Activated naive CD8-positive, alpha-beta T cell treated with anti-CD3 and anti-CD28 coated beads for 36 hours (primary cell): ENCODE measurements at regions not wholly inside any gene's neighbourhood (a gene's known extent, or its start where the extent isn't known, plus 50 kb on each side); places are given as distances from the start of the nearest gene placed in this dataset.
"Not testable (repeated sequence)": the region's sequence is repeated elsewhere in the genome, so short reads cannot be mapped to it uniquely, and the experiment has no call there.

Source experiments
- DNase-seq: peaks from one replicate; pipeline ENCODE4 v3.0.0; 2021
- H3K27ac Mint-ChIP-seq: one replicate; pipeline ENCODE4 v1.8.0; 2022; ENCODE audit warnings: mild to moderate bottlenecking, moderate library complexity, mixed read lengths
- H3K27me3 Mint-ChIP-seq: one replicate; pipeline ENCODE4 v1.8.0; 2022; ENCODE audit warnings: mild to moderate bottlenecking, mixed read lengths
- H3K36me3 Mint-ChIP-seq: one replicate; pipeline ENCODE4 v1.8.0; 2021; ENCODE audit warnings: mild to moderate bottlenecking, mixed read lengths
- H3K4me1 Mint-ChIP-seq: one replicate; pipeline ENCODE4 v1.8.0; 2021; ENCODE audit warnings: mixed read lengths
- H3K4me3 Mint-ChIP-seq: one replicate; pipeline ENCODE4 v1.8.0; 2022; ENCODE audit warnings: mild to moderate bottlenecking, moderate library complexity, mixed read lengths
- H3K9me3 Mint-ChIP-seq: one replicate; pipeline ENCODE4 v1.8.0; 2022; ENCODE audit warnings: mixed read lengths

DNA sequence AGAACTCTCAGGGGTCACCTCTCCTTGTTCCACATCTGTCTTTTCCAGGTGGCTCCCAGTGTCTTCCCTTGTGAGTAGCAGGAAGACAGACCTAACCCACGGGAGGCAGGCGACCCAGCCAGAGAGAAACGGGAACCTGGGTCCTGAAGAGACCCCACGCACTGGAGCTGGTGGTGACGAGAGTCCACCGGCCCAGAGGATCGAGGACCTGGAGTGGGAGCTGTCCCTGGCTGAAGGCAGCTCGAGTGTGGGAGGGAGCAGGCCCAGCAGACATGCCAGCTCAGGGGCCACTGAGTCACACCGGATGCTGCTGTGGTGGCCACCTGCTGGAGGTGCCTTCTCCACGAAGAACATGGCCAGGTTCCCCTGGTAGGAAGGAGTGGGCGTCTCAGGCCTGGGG is 66.5 kb upstream of the ATP12A start:
- H3K27me3 Mint-ChIP-seq: no peaks in the 10 kb centered on the region
- H3K4me1 Mint-ChIP-seq: peaks cover 37% of the 10 kb centered on the region
- H3K4me3 Mint-ChIP-seq: no peak overlapping the region
- H3K9me3 Mint-ChIP-seq: no peaks in the 10 kb centered on the region
- peaks cover 4% of the 10 kb centered on the region for H3K36me3 Mint-ChIP-seq
- no peak for DNase-seq
- no peak overlapping the region for H3K27ac Mint-ChIP-seq

DNA sequence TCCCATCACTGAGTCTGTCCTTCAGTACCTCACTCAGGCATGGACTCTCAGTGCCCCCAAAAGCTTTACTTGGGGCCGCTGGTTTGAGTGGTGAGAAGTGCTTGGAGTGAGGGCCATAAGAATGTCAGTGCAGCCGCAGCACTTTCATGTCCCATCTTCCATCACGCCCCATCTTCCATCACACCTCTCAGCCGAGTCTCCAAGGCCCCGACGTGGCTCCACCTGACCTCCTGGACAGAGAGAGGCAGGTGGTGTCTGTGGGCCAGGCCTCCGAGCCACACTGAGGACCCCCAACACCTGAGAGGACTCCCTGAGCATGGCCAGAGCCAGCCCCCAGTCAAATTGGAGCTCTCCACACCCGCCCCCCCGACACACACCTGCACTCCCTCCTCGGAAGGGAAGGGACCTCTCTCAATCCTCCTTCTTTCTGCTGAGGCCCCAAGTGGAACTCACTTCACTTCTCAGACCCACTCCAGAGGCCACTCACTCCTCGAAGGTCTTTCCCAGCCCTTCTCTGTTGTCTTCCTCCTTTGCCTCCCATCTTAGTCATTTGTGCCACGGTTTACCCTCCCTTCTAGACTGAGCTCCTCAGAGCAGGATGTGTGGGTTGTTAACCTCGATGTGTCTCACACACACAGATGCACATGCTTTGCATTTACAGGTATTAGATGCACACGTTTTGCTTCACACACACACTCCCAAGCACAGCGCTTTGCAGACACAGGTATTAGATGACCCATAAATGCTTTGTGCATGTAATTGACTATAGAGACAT is 65.7 kb upstream of the ATP12A start:
- DNase-seq: no peak
- no peaks in the 10 kb centered on the region for H3K9me3 Mint-ChIP-seq
- H3K27ac Mint-ChIP-seq: no peak overlapping the region
- H3K36me3 Mint-ChIP-seq: peaks cover 4% of the 10 kb centered on the region
- no peaks in the 10 kb centered on the region for H3K27me3 Mint-ChIP-seq
- peaks cover 44% of the 10 kb centered on the region for H3K4me1 Mint-ChIP-seq
- H3K4me3 Mint-ChIP-seq: no peak overlapping the region

GRCh38 chr13:24615114-24615513 is 65.1 kb upstream of the ATP12A start:
- Mint-ChIP-seq H3K36me3 (peaks cover 4% of the 10 kb centered on the region), H3K27ac (no peak overlapping the region), H3K4me3 (no peak overlapping the region), H3K27me3 (no peaks in the 10 kb centered on the region), H3K9me3 (peaks cover under 1% of the 10 kb centered on the region), H3K4me1 (peaks cover 44% of the 10 kb centered on the region)
- DNase-seq: no peak

GRCh38 chr13:24615911-24616472 is 64.2 kb upstream of the ATP12A start:
- Mint-ChIP-seq H3K27me3 (no peaks in the 10 kb centered on the region), H3K27ac (no peak overlapping the region), H3K9me3 (peaks cover 1% of the 10 kb centered on the region), H3K4me1 (peaks cover 39% of the 10 kb centered on the region), H3K36me3 (peaks cover 4% of the 10 kb centered on the region), H3K4me3 (no peak overlapping the region)
- no peak for DNase-seq

DNA sequence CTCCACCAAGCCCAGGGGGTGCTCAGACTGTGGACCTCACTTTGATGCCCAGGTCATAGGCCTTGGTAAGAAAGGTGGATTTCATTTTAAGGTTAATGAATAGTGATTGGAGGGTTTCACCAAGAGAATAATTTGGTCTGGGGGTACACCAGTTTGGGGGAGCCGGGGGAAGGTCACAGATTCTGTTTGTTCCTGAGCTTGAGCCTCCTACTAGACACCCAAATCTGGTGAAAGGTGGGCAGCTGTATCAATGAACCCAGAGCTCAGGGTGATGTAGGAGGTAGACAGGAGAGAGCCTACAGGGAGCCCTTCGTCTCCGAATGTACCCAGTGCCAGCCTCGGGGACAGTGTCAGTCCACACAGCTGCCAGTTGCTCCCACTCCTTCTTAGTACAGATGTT is 63.7 kb upstream of the ATP12A start:
- Mint-ChIP-seq H3K36me3 (peaks cover 4% of the 10 kb centered on the region), H3K27me3 (no peaks in the 10 kb centered on the region), H3K9me3 (peaks cover 1% of the 10 kb centered on the region), H3K4me3 (no peak overlapping the region), H3K27ac (no peak overlapping the region), H3K4me1 (peaks cover 35% of the 10 kb centered on the region)
- no peak for DNase-seq

- Mint-ChIP-seq H3K27me3 (no peaks in the 10 kb centered on the region), H3K4me1 (peaks cover 35% of the 10 kb centered on the region), H3K9me3 (peaks cover 1% of the 10 kb centered on the region), H3K36me3 (peaks cover 4% of the 10 kb centered on the region), H3K27ac (peak overlapping the region; percentile 90), H3K4me3 (no peak overlapping the region)
- DNase-seq: no peak
Observed at GRCh38 chr13:24617256-24618010, 62.8 kb upstream of the ATP12A start.

- H3K9me3 Mint-ChIP-seq: peaks cover 1% of the 10 kb centered on the region
- peaks cover 4% of the 10 kb centered on the region for H3K36me3 Mint-ChIP-seq
- no peaks in the 10 kb centered on the region for H3K27me3 Mint-ChIP-seq
- H3K4me1 Mint-ChIP-seq: peaks cover 35% of the 10 kb centered on the region
- peak; percentile 81 for DNase-seq
- no peak overlapping the region for H3K4me3 Mint-ChIP-seq
- H3K27ac Mint-ChIP-seq: peak overlapping the region; percentile 90
Observed at GRCh38 chr13:24618011-24618955, 61.9 kb upstream of the ATP12A start.

DNA sequence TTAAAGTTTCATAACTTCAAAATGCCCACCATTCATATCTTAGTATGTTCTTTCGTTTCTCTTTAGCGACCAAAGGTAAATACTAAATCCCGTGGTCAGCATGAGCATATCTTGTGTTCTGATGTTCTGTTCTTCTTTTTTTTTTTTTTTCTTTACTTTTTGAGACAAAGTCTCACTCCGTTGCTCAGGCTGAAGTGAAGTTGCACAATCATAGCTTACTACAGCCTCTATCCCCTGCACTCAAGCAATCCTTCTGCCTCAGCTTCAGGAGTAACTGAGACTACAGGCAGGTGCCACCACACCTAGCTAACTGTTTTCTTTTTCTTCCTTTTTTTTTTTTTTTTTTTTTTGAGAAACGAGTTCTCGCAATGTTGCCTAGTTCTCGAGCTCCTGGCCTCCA is 60.9 kb upstream of the ATP12A start:
- H3K36me3 Mint-ChIP-seq: peaks cover 4% of the 10 kb centered on the region
- no peak for DNase-seq
- no peak overlapping the region for H3K4me3 Mint-ChIP-seq
- peak overlapping the region; percentile 90 for H3K27ac Mint-ChIP-seq
- H3K4me1 Mint-ChIP-seq: peaks cover 36% of the 10 kb centered on the region
- peaks cover 1% of the 10 kb centered on the region for H3K9me3 Mint-ChIP-seq
- H3K27me3 Mint-ChIP-seq: no peaks in the 10 kb centered on the region

DNA sequence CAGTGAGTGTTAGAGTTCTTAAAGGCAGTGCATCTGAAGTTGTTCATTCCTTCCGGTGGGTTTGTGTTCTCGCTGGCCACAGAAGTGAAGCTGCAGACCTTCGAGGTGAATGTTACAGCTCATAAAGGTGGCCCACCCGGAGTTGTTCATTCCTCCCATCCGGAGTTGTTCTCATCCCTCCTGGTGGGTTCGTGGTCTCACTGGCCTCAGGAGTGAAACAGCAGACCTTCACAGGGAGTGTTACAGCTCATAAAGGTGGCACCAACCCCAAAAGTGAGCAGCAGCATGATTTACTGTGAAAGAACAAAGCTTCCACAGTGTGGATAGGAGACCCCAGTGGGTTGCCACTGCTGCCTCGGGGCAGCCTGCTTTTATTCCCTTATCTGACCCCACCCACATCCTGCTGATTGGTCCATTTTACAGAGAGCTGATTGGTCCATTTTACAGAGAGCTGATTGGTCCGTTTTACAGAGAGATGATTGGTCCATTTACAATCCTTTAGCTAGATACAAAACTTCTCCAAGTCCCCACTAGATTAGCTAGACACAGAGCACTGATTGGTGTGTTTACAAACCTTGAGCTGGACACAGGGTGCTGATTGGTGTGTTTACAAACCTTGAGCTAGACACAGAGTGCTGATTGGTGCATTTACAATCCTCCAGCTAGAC is 57.6 kb upstream of the ATP12A start:
- H3K9me3 Mint-ChIP-seq, H3K36me3 Mint-ChIP-seq, DNase-seq, H3K27me3 Mint-ChIP-seq, H3K27ac Mint-ChIP-seq, H3K4me3 Mint-ChIP-seq: not testable (repeated sequence)
- H3K4me1 Mint-ChIP-seq: peaks cover 50% of the 10 kb centered on the region

- Mint-ChIP-seq H3K36me3 (peaks cover 4% of the 10 kb centered on the region), H3K27me3 (no peaks in the 10 kb centered on the region), H3K4me1 (peaks cover 44% of the 10 kb centered on the region), H3K9me3 (peaks cover 3% of the 10 kb centered on the region), H3K27ac (no peak overlapping the region), H3K4me3 (no peak overlapping the region)
- no peak for DNase-seq
Observed at GRCh38 chr13:24623149-24623665, 57.0 kb upstream of the ATP12A start.

DNA sequence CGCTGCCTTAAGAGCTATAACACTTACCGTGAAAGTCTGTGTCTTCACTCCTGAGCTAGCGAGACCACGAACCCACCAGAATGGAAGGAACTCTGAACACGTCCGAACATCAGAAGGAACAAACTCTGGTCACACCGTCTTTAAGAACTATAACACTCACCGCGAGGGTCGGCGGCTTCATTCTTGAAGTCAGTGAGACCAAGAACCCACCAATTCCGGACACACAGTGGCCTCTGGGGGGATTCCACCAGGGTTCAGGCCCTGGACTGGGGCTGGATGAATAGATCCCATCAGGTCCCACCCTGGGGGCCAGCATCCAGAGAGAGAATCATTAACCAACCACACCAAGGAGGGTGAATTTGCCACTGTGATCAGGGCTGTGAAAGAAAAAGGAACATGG is 55.8 kb upstream of the ATP12A start:
- Mint-ChIP-seq H3K4me1 (peaks cover 33% of the 10 kb centered on the region), H3K27me3 (no peaks in the 10 kb centered on the region), H3K27ac (peak overlapping the region; percentile 95), H3K9me3 (peaks cover 3% of the 10 kb centered on the region), H3K36me3 (peaks cover 4% of the 10 kb centered on the region), H3K4me3 (no peak overlapping the region)
- DNase-seq: no peak

DNA sequence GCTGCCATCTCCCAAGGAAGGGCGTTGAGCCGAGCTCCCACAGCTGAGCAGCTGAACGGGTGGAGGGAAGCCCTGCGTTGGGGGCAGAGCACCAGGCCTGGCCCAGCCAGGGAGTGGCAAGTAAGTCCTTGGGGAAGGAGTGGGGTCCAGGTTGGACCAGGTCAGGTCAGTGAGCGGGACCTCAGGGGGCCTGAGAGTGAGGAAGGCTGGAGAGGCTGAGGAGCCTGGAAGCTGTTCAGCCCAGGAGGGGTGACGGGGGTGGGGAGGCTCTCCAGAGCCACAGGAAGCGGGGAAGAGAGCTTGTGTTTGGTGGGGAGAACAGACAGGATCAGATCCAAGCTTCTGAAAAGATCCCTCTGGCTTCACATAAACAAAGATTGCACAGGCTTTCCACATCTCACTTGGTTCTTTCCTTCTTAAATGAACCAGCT is 55.4 kb upstream of the ATP12A start:
- H3K36me3 Mint-ChIP-seq: peaks cover 4% of the 10 kb centered on the region
- no peak for DNase-seq
- H3K27ac Mint-ChIP-seq: peak overlapping the region; percentile 95
- H3K4me3 Mint-ChIP-seq: no peak overlapping the region
- H3K27me3 Mint-ChIP-seq: no peaks in the 10 kb centered on the region
- H3K4me1 Mint-ChIP-seq: peaks cover 30% of the 10 kb centered on the region
- H3K9me3 Mint-ChIP-seq: peaks cover 3% of the 10 kb centered on the region

- Mint-ChIP-seq H3K4me3 (peak overlapping the region; percentile 46), H3K9me3 (peaks cover 1% of the 10 kb centered on the region), H3K4me1 (peaks cover 30% of the 10 kb centered on the region), H3K27ac (peak overlapping the region; percentile 95), H3K36me3 (peaks cover 4% of the 10 kb centered on the region), H3K27me3 (no peaks in the 10 kb centered on the region)
- DNase-seq: no peak
Observed at GRCh38 chr13:24625331-24625731, 54.9 kb upstream of the ATP12A start.
